ENCODE measurements at regions not wholly inside any gene's neighbourhood (a gene's known extent, or its start where the extent isn't known, plus 50 kb on each side); places are given as distances from the start of the nearest gene placed in this dataset.

GRCh38 chr13:111064661-111065060, 50.4 kb upstream of the ARHGEF7 start:
- H3K4me1 ChIP-seq (replicated peaks in 1 of 2) = peaks cover 0 to 4% of the 10 kb centered on the region in 2 donors
- no peak overlapping the region for H3K4me3 ChIP-seq
- no peak overlapping the region for H3K27ac ChIP-seq
- intact Hi-C loops (cut with DNase I) = loop anchor here (5.0 kb wide), 2 partner anchors 153 to 158 kb away; no protein-coding TSS in a partner anchor
- 94 to 100% (median 97%) methylated on average over 3 of the region's 3 CpGs for WGBS, 4 donors
- no peaks in the 10 kb centered on the region for H3K9me3 ChIP-seq (replicated peaks in 1 of 3)
- H3K36me3 ChIP-seq (replicated peaks in 1 of 2) = no peaks in the 10 kb centered on the region
- H3K27me3 ChIP-seq = no peaks in the 10 kb centered on the region
- no peak for TF ChIP-seq CTCF (IDR thresholded peaks at IDR 0.05)
- no peak for TF ChIP-seq POLR2A (IDR thresholded peaks at IDR 0.05)
- no peak for DNase-seq

- Histone ChIP-seq H3K9me3 (replicated peaks in 1 of 3) (no peaks in the 10 kb centered on the region), H3K27me3 (no peaks in the 10 kb centered on the region), H3K4me3 (no peak overlapping the region), H3K27ac (no peak overlapping the region), H3K36me3 (replicated peaks in 1 of 2) (no peaks in the 10 kb centered on the region), H3K4me1 (replicated peaks in 1 of 2) (peaks cover 0 to 4% of the 10 kb centered on the region in 2 donors)
- TF ChIP-seq POLR2A (IDR thresholded peaks at IDR 0.05) (no peak), CTCF (IDR thresholded peaks at IDR 0.05) (no peak)
- no peak for DNase-seq
- intact Hi-C loops (cut with DNase I) = no loop called here
- WGBS, 4 donors = 60 to 75% (median 61%) methylated on average over 2 of the region's 2 CpGs
These were observed 52.1 kb upstream of the ARHGEF7 start for GRCh38 chr13:111062966-111063365.

- intact Hi-C loops (cut with DNase I) = no loop called here
- Histone ChIP-seq H3K4me3 (no peak overlapping the region), H3K27ac (no peak overlapping the region), H3K36me3 (replicated peaks in 1 of 2) (no peaks in the 10 kb centered on the region), H3K9me3 (replicated peaks in 1 of 3) (no peaks in the 10 kb centered on the region), H3K4me1 (replicated peaks in 1 of 2) (peaks cover 0 to 4% of the 10 kb centered on the region in 2 donors), H3K27me3 (no peaks in the 10 kb centered on the region)
- TF ChIP-seq CTCF (IDR thresholded peaks at IDR 0.05) = no peak
- TF ChIP-seq POLR2A (IDR thresholded peaks at IDR 0.05) = no peak
- WGBS, 4 donors = 81 to 92% (median 90%) methylated on average over 5 to 7 of the region's 7 CpGs
- no peak for DNase-seq
These were observed 52.8 kb upstream of the ARHGEF7 start for GRCh38 chr13:111062305-111062704.

- no peak for DNase-seq
- H3K4me3 ChIP-seq = no peak overlapping the region
- H3K36me3 ChIP-seq (replicated peaks in 1 of 2) = no peaks in the 10 kb centered on the region
- H3K27me3 ChIP-seq = no peaks in the 10 kb centered on the region
- H3K27ac ChIP-seq = no peak overlapping the region
- TF ChIP-seq CTCF (IDR thresholded peaks at IDR 0.05) = no peak
- no peak for TF ChIP-seq POLR2A (IDR thresholded peaks at IDR 0.05)
- intact Hi-C loops (cut with DNase I) = no loop called here
- peaks cover 0 to under 1% of the 10 kb centered on the region in 2 donors for H3K4me1 ChIP-seq (replicated peaks in 1 of 2)
- WGBS, 4 donors = 79 to 93% (median 85%) methylated on average over 6 to 7 of the region's 7 CpGs
- H3K9me3 ChIP-seq (replicated peaks in 1 of 3) = no peaks in the 10 kb centered on the region
These were observed 53.6 kb upstream of the ARHGEF7 start for GRCh38 chr13:111061358-111062045.
